ENCODE measurements at regions not wholly inside any gene's neighbourhood (a gene's known extent, or its start where the extent isn't known, plus 50 kb on each side); places are given as distances from the start of the nearest gene placed in this dataset.
A peak's percentile ranks its signal among the peaks of the same experiment; 100 is the strongest.

DNA sequence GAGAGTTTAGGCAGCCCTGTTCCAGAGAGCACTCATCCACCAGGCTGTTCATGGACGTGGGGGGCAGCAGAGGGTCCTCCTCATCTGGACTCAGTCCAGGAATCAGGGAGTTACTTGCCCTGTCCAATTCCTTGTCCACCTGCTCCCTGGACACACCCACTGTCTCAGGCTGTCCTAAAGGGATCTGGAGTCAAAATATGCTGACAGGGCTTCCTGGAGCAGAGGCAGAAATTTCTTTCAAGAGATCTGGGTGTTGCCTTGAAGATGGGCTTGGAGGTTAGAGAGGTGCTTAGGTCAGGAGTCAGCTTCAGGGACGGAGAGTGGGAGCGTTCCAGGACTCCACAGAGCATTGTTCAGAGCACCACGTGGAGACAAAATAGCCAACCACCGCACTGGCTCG is 65.8 kb upstream of the SHISA2 start:
- TF ChIP-seq, protein P1, sequence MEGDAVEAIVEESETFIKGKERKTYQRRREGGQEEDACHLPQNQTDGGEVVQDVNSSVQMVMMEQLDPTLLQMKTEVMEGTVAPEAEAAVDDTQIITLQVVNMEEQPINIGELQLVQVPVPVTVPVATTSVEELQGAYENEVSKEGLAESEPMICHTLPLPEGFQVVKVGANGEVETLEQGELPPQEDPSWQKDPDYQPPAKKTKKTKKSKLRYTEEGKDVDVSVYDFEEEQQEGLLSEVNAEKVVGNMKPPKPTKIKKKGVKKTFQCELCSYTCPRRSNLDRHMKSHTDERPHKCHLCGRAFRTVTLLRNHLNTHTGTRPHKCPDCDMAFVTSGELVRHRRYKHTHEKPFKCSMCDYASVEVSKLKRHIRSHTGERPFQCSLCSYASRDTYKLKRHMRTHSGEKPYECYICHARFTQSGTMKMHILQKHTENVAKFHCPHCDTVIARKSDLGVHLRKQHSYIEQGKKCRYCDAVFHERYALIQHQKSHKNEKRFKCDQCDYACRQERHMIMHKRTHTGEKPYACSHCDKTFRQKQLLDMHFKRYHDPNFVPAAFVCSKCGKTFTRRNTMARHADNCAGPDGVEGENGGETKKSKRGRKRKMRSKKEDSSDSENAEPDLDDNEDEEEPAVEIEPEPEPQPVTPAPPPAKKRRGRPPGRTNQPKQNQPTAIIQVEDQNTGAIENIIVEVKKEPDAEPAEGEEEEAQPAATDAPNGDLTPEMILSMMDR (IDR thresholded peaks at IDR 0.05; ENCODE audit: unreplicated experiment), result no peak
- Mint-ChIP-seq H3K4me3 (ENCODE audit: low read depth) (no peak overlapping the region), H3K27ac (no peak overlapping the region), H3K36me3 (ENCODE audit: insufficient read depth) (no peaks in the 10 kb centered on the region), H3K9me3 (ENCODE audit: low read depth) (no peaks in the 10 kb centered on the region), H3K4me1 (ENCODE audit: low read depth) (no peaks in the 10 kb centered on the region), H3K27me3 (peaks cover 3% of the 10 kb centered on the region)
- DNase-seq (ENCODE audit: low spot score, unreplicated experiment), result no peak

DNA sequence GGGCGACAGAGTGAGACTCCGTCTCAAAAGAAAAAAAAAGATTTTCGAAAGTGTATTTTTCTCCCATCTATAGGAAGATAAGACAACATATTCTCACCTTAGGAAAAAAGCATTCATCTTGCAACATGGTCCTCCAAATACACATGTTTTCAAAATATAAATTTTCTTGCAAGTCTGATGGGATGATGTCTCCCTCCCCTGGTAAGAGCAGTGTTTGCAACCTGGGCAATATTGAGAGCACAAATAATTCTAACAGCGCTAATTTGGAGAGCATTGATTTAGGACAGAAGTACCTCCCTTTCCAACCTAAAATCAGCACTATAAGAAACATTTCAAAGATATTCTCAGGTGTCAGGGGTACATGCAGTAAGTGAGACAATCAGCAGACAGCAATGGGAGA is 61.0 kb upstream of the SHISA2 start:
- Mint-ChIP-seq H3K27me3 (peaks cover 3% of the 10 kb centered on the region), H3K4me1 (ENCODE audit: low read depth) (no peaks in the 10 kb centered on the region), H3K27ac (no peak overlapping the region), H3K9me3 (ENCODE audit: low read depth) (no peaks in the 10 kb centered on the region), H3K36me3 (ENCODE audit: insufficient read depth) (no peaks in the 10 kb centered on the region), H3K4me3 (ENCODE audit: low read depth) (no peak overlapping the region)
- DNase-seq (ENCODE audit: low spot score, unreplicated experiment), result no peak
- TF ChIP-seq, protein P1 (IDR thresholded peaks at IDR 0.05; ENCODE audit: unreplicated experiment), result peak; percentile 53

DNA sequence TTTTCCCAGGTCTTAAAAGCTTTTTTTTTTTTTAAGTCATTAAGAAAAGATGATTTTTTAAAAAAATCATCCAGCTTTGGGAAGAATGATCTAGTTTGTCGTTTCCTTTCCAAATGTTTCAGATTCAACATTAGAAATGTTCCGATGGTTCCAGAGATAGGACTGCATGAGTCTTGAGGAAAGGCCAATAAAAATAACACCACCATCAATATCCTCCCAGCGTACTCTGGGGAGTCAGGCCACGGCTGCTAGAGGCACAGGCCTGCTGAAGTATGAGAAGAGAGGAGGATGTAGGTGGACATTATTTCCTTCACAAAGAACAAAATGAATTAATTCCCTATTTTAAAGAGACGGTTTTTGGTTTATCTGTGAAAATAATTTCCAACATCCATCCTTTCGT is 60.0 kb upstream of the SHISA2 start:
- no peaks in the 10 kb centered on the region for H3K9me3 Mint-ChIP-seq (ENCODE audit: low read depth)
- TF ChIP-seq, protein P1 (IDR thresholded peaks at IDR 0.05; ENCODE audit: unreplicated experiment), result no peak
- no peak for DNase-seq (ENCODE audit: low spot score, unreplicated experiment)
- no peak overlapping the region for H3K4me3 Mint-ChIP-seq (ENCODE audit: low read depth)
- H3K36me3 Mint-ChIP-seq (ENCODE audit: insufficient read depth), result no peaks in the 10 kb centered on the region
- no peaks in the 10 kb centered on the region for H3K4me1 Mint-ChIP-seq (ENCODE audit: low read depth)
- peaks cover 3% of the 10 kb centered on the region for H3K27me3 Mint-ChIP-seq
- H3K27ac Mint-ChIP-seq, result no peak overlapping the region
